HG03432 (cell line): ENCODE measurements at regions not wholly inside any gene's neighbourhood (a gene's known extent, or its start where the extent isn't known, plus 50 kb on each side); places are given as distances from the start of the nearest gene placed in this dataset.
A peak's percentile ranks its signal among the peaks of the same experiment; 100 is the strongest.

Source experiments
- ATAC-seq: cut with Tn5 transposase; IDR thresholded peaks from one replicate; pipeline ENCODE4 v1.9.1; 2021; ENCODE audit warnings: mild to moderate bottlenecking, moderate library complexity; ENCODE audit not compliant: unreplicated experiment

DNA sequence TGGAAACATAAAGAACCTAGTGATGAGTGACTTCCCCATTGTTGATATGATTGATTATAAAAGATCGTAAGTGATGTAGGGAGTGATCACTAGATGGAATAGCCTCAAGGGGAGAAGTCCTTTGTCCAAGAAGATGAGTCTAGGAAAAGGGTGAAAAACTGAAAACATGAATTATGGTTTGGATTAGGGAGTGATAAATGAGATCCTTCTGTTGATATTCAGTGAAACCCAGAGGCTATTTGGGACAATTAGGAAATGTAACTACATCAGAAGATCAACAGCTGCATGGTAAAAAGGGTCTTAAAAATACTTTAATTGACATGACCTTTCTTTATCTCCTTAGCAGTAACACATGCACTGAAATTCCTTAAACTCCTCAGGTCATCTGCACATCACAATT, 124.0 kb upstream of the UNC5C start:
- no peak for ATAC-seq

- ATAC-seq, result no peak
Observed at GRCh38 chr4:95660719-95661118, 111.9 kb upstream of the UNC5C start.

DNA sequence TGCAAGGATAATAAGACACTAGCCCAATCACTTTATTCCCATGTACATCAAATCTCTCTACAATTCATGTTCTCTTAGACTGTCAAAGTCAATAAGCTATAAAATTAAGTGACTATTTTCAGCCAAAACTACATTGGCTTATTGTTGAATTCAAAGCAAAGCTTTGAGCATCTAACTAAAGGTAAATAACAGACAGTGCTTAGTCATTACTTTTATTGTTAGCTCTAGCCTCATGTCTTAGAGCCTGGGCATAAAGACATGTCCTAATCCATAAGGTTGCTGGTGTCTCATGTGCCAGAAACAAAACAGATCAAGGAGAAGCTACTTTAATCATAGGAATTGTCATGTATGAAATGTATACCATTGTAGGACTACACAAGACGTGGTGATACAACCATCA, 103.1 kb upstream of the UNC5C start:
- ATAC-seq, result no peak

DNA sequence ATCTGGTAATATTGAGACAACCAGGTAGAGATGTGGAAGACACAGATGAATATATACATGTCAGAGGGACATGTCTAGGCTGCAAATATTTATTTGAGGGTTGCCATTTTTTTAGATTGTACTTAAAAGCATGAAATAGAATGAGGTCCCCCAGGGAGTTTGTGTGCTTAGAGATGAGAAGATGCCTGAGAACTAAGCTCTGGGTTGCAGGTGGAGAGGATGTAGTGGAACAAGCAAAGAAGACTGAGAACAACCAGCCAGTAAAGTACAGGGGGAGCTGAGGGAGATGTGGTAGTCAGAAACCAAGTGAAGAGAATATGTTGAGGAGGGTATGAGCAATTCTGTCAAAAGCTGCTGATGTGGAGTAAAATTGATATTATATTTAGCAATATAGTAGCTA, 95.6 kb upstream of the UNC5C start:
- ATAC-seq, result no peak

- no peak for ATAC-seq
Observed at GRCh38 chr4:95643627-95644026, 94.9 kb upstream of the UNC5C start.

GRCh38 chr4:95641571-95641970, 92.8 kb upstream of the UNC5C start:
- ATAC-seq, result no peak

DNA sequence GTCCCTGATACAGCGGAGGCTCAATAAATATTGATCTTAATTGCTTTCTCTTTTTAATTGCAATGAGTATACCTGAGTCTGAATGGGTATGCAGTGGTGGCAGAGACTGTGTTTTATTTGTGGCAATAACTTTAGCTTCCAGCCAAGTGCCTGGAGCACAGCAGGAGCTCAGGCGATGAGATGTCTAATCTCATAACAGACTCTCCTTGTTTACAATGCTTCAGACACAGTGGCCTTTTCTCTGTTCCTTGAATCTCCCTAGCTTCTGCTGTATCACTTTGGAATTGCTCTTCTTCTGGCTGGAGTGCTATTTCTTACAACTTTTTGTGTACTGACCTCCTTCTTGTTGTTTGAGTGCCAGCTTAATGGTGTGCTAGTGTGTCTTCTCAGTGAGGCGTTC, 91.5 kb upstream of the UNC5C start:
- no peak for ATAC-seq

- no peak for ATAC-seq
Observed at GRCh38 chr4:95638920-95639501, 90.2 kb upstream of the UNC5C start.

GRCh38 chr4:95637043-95637600, 88.3 kb upstream of the UNC5C start:
- no peak for ATAC-seq

GRCh38 chr4:95636061-95636460, 87.3 kb upstream of the UNC5C start:
- no peak for ATAC-seq

- ATAC-seq, result no peak
Observed at GRCh38 chr4:95627709-95628108, 78.9 kb upstream of the UNC5C start.

DNA sequence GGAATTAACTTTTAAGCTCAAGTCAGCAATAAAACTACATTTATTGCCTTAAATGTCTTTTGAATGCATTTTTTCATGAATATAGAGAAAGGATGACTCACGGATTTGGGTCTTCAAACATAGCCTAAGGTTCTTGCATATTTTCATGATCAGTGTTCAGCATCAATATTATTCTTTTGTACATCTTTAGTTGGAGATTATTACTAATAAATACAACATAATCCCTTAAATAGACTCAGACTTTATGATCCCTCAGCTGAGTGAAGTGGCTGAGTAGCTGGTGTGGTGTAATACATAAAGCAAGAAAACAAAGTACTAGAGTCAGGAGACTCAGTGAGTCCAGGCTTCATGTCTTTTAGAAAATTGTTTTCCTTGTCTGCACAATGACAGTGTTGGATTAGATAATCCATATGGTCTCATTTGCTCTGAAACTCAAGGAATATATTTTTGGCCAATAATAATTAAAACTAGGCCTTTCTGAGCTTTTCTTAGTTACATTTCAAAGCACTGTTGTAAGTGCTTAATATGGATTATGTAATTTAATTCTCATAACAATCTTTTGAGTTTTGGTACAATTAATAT, 78.3 kb upstream of the UNC5C start:
- ATAC-seq, result no peak

- no peak for ATAC-seq
Observed at GRCh38 chr4:95625020-95625419, 76.2 kb upstream of the UNC5C start.

DNA sequence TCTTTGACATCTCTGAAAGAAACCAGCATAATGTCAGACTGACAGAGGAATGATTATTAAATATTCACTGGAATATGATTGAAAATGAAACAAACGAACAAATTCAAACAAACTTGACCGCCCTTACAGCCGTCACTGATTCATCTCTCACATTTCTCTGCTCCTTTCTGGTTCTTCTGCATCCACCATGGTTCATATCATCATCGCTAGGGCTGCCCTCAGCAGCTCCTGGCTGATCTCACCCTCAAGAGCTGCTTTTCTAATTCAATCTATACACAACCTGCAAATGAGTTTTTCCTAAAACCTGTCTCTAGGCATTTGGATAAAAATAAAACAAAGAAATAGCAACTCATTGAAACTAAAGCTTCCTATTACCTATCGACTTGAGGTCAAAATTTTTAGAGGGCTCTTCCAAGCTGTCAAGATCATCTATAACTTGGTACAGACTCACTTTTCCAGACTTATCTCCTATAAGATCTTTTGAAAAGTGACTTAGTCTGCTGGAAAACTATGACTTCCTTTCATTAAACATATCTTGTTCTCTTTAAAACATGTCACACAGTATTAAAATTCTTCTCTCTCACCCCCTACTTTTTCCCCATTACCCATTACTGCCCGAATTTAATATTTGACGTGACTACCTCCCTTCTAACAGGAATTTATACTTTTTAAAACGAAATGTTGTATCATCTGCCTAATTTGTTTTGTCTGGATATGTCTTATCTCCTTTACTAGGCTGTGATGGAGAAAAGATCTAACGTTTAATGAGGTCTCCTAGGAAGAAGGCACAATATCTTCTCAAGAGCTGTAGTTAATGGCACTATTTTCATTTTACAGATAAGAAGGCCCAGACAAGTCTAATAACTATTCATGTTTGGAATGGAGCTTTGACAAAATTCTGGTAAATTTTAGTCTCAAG, 71.0 kb upstream of the UNC5C start:
- ATAC-seq, result no peak

- ATAC-seq, result no peak
Observed at GRCh38 chr4:95614684-95615205, 66.0 kb upstream of the UNC5C start.

- no peak for ATAC-seq
Observed at GRCh38 chr4:95610061-95610569, 61.3 kb upstream of the UNC5C start.

GRCh38 chr4:95606739-95607138, 58.0 kb upstream of the UNC5C start:
- no peak for ATAC-seq

DNA sequence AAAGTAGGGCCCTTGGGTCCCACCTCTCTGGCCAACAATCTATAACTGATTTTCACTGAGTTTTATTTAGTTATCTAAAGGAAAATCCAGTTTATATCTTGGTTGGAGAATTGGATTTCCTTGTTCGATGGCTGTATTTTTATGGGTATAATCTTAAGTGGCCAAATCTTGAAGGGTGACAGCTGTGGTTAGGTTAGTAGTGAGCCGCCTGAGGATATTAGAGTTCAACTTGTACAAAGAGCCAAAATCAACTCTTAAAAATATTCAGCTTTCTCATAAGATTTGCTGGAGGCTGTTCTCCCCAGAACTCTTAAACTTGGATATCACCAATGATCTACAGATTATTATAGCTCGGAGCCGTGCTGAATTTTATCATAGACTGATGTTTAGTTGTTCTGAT, 54.6 kb upstream of the UNC5C start:
- no peak for ATAC-seq

DNA sequence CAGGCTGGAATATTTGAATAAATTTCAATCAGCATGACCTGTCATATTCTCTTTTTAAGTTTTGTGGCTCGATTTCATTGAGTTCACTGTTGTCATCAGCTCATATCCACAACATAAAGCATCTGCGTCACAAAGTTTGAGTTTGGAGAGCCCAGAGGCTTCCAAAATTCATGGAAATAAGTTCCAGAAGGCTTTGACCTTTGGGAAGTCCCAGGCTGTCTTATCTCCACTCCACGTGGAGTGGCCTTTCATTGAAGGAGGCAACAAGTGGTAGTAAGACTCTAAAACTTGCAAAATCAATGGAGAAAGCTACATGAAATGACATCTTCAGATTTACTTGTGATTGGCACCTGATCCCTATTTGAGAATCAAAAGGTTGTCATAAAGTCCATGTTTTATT, 54.1 kb upstream of the UNC5C start:
- no peak for ATAC-seq

- ATAC-seq, result no peak
Observed at GRCh38 chr4:95601356-95601755, 52.6 kb upstream of the UNC5C start.

DNA sequence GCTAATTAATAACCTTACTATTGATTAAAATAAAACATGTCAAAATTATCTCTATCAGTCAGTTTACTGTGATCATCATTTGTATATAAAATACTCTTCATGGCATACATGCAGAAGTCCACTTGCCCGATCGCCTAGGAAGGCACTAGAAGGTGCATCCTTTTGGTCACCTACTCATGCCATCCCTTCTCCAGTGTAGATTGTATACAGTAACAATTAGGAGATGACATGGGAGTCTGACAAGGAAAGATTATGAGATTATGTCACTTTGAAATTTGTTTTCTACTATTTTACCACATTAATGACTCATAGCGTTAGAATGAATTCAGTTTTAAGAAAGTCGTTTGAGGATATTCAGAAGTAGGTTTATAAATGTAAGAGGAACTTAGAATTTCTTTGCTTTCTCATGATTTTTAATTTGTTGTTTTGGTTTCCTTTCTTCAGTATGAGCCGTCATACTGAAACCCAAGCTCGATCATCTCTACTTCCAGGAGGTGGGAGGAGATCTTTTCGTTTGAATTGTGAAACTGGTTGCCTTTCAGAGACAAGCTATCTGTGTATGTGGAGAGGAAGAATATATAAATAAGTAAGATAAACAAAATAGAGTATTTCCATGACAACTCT, 51.1 kb upstream of the UNC5C start:
- peak; percentile 96 for ATAC-seq
